Thyroid gland (tissue), 4 donors: ENCODE measurements at regions not wholly inside any gene's neighbourhood (a gene's known extent, or its start where the extent isn't known, plus 50 kb on each side); places are given as distances from the start of the nearest gene placed in this dataset.

Experiments
- DNase-seq, 2 donors: peaks; one replicate each; pipeline ENCODE4 v3.0.0-alpha.2; 2019
- H3K27ac ChIP-seq, 3 donors: fragments of 200-600 bp; sonication (generic); 1 replicate in 2 of 3; 2 replicates in 1 of 3; pipeline ENCODE4 v1.5.1; 2016 to 2019; ENCODE audit warnings: mild to moderate bottlenecking in 1 of 3, moderate library complexity in 1 of 3
- H3K27me3 ChIP-seq: fragments of 200-600 bp; sonication (generic); one replicate; pipeline ENCODE4 v1.5.1; 2019
- H3K36me3 ChIP-seq, 2 donors: fragments of 200-600 bp; sonication (generic); one replicate each; pipeline ENCODE4 v1.5.1; 2016 to 2019
- H3K4me1 ChIP-seq, 2 donors: fragments of 200-600 bp; sonication (generic); one replicate each; pipeline ENCODE4 v1.5.1; 2017 to 2019
- H3K4me3 ChIP-seq, 3 donors: fragments of 200-600 bp; sonication (generic); replicated peaks in 1 of 3; 1 replicate in 2 of 3; 2 replicates in 1 of 3; pipeline ENCODE4 v1.5.1; 2016; ENCODE audit warnings: mild to moderate bottlenecking in 1 of 3
- H3K9me3 ChIP-seq: fragments of 200-600 bp; sonication (generic); one replicate; pipeline ENCODE4 v1.5.1; 2017
- CTCF ChIP-seq, 6 experiments: fragments of 200-600 bp in 3 of 6; fragments of 450-650 bp in 3 of 6; sonication (generic) in 3 of 6; IDR thresholded peaks; one replicate each; pipeline ENCODE4 v1.5.1; 2016 to 2019; ENCODE audit warnings: antibody characterized with exemption in 6 of 6, mild to moderate bottlenecking in 2 of 6, inconsistent platforms in 1 of 6, moderate library complexity in 1 of 6
- POLR2A ChIP-seq, 2 donors: fragments of 450-650 bp; IDR thresholded peaks; one replicate each; pipeline ENCODE4 v1.6.1; 2017; ENCODE audit warnings: antibody characterized with exemption in 2 of 2, mild to moderate bottlenecking in 2 of 2, moderate library complexity in 1 of 2
- WGBS, 2 donors: methylation state at CpG; one replicate each; pipeline ENCODE4 v1.1.5; 2017; 5-methylcytosine and 5-hydroxymethylcytosine counted together
- intact Hi-C: fragments of 100-400 bp; cut with DNase I; formaldehyde crosslinking; loops from one replicate; pipeline ENCODE4 v1.15.1; 2023

- intact Hi-C loops: no loop called here
- peaks cover 54 to 70% of the 10 kb centered on the region in 2 donors for H3K4me1 ChIP-seq
- H3K9me3 ChIP-seq: no peaks in the 10 kb centered on the region
- H3K27me3 ChIP-seq: no peaks in the 10 kb centered on the region
- TF ChIP-seq POLR2A (IDR thresholded peaks at IDR 0.05) (no peak), CTCF (IDR thresholded peaks at IDR 0.05) (no peak)
- 47 to 69% methylated on average over 2 of the region's 2 CpGs for WGBS, 2 donors
- peak overlapping the region in 2 of 3 donors; percentile 48 to 72 for H3K27ac ChIP-seq
- no peaks in the 10 kb centered on the region for H3K36me3 ChIP-seq
- no peak overlapping the region for H3K4me3 ChIP-seq
- peak in 1 of 2 donors; percentile 18 for DNase-seq
Measured at GRCh38 chr11:19366992-19367709, 126.4 kb upstream of the E2F8 start.

- H3K27ac ChIP-seq: peak overlapping the region; percentile 6 to 72 (median 48)
- no peaks in the 10 kb centered on the region for H3K27me3 ChIP-seq
- TF ChIP-seq POLR2A (IDR thresholded peaks at IDR 0.05) (no peak), CTCF (IDR thresholded peaks at IDR 0.05) (no peak)
- H3K36me3 ChIP-seq: no peaks in the 10 kb centered on the region
- intact Hi-C loops: no loop called here
- H3K4me1 ChIP-seq: peaks cover 57 to 70% of the 10 kb centered on the region in 2 donors
- 73 to 81% methylated on average over 1 of the region's 1 CpG for WGBS, 2 donors
- no peaks in the 10 kb centered on the region for H3K9me3 ChIP-seq
- H3K4me3 ChIP-seq: no peak overlapping the region
- DNase-seq: no peak
Measured at GRCh38 chr11:19365743-19366410, 125.1 kb upstream of the E2F8 start.

- H3K36me3 ChIP-seq: no peaks in the 10 kb centered on the region
- H3K4me1 ChIP-seq: peaks cover 40 to 63% of the 10 kb centered on the region in 2 donors
- peak overlapping the region; percentile 84 to 94 (median 90) for H3K27ac ChIP-seq
- peak; percentile 86 to 87 for DNase-seq
- WGBS, 2 donors: 40% methylated on average over 7 of the region's 7 CpGs
- H3K9me3 ChIP-seq: no peaks in the 10 kb centered on the region
- TF ChIP-seq POLR2A (IDR thresholded peaks at IDR 0.05) (peak in 1 of 2 donors; percentile 58), CTCF (IDR thresholded peaks at IDR 0.05) (no peak)
- H3K4me3 ChIP-seq: no peak overlapping the region
- intact Hi-C loops: no loop called here
- no peaks in the 10 kb centered on the region for H3K27me3 ChIP-seq
Measured at GRCh38 chr11:19359221-19360000, 118.7 kb upstream of the E2F8 start.

GRCh38 chr11:19357943-19358342 is 117.2 kb upstream of the E2F8 start:
- intact Hi-C loops: no loop called here
- H3K27me3 ChIP-seq: no peaks in the 10 kb centered on the region
- DNase-seq: no peak

More at GRCh38 chr11:19357943-19358342, 117.2 kb upstream of the E2F8 start:
- TF ChIP-seq POLR2A (IDR thresholded peaks at IDR 0.05) (no peak), CTCF (IDR thresholded peaks at IDR 0.05) (no peak)
- WGBS, 2 donors: 93 to 97% methylated on average over 3 of the region's 3 CpGs
- Histone ChIP-seq H3K4me3 (no peak overlapping the region), H3K36me3 (no peaks in the 10 kb centered on the region), H3K9me3 (no peaks in the 10 kb centered on the region), H3K27ac (peak overlapping the region in 2 of 3 donors; percentile 84 to 90), H3K4me1 (peaks cover 47 to 69% of the 10 kb centered on the region in 2 donors)
